HG03066 (cell line): ENCODE measurements at regions not wholly inside any gene's neighbourhood (a gene's known extent, or its start where the extent isn't known, plus 50 kb on each side); places are given as distances from the start of the nearest gene placed in this dataset.
"Not testable (repeated sequence)": the region's sequence is repeated elsewhere in the genome, so short reads cannot be mapped to it uniquely, and the experiment has no call there.

ENCODE experiments used
- ATAC-seq: cut with Tn5 transposase; IDR thresholded peaks from one replicate; pipeline ENCODE4 v1.9.1; 2021; ENCODE audit warnings: low read depth; ENCODE audit not compliant: unreplicated experiment

DNA sequence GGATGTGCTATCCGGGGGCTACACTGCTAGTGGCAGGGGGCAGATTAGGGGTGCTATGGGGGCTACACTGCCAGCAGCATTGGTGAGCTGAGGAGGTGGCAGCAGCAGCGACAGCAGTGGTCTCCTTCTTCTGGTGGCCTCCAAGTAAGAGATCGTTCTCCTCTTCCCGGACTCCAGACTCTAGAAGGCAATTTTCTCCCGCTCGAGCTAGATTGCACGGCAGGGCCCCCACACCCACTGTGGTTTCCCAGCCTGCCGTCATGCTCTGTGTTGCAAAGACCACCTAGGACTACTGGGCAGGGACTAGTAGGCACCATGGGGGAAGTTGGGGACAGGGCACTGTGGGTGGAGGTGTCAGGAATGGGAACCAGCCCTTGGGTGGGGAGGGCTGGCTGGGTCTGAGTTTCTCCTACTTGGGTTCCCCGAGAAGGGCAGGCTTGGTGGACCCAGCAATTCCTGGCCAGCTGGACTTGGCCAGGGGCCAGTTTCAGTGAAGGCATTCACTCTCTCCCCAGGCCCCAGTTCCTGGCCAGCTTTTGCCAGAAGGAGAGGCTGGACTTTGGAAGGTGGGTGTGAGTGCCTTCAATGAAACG lies 203.4 kb upstream of the WSB1 start:
- not testable (repeated sequence) for ATAC-seq

DNA sequence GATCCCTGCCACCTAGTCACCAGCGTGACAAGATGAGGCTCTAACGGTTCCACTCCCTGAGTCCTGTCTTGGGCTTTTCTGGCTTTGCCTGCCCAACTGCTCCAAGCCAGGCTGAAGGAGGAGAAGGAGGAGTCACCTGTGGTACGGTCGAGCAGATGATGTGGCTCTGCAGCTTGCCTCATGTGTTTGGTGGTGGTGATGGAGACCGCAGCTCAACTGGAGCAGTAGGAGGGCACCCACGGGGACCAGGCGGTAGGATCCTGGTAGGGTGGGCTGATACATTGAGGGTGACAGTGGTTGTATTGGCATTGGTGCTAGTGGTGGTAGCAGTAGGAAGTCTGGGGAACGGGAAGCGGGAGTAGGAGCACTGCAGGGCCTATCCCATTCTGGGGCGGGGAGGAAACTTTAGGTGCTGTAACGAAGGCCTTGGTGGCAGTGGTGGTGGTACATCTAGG lies 202.8 kb upstream of the WSB1 start:
- no peak for ATAC-seq

DNA sequence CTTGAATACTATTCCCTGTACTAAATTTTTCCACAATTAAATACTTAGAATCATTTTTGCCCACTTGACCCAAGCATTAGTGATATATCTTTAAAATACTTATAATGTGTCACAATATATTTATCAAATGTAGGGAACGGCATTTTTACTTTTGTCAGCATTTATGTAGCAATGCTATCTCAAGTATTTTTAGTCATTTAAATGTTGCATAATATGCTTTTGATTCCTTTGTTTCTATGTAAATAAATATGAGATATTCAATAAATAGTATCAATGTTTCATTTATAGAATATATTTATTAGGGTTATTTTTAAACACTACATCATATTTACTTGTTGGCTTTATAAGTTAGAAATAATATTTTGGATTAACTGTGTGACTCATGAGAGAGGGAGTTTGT lies 199.7 kb upstream of the WSB1 start:
- ATAC-seq: not testable (repeated sequence)

DNA sequence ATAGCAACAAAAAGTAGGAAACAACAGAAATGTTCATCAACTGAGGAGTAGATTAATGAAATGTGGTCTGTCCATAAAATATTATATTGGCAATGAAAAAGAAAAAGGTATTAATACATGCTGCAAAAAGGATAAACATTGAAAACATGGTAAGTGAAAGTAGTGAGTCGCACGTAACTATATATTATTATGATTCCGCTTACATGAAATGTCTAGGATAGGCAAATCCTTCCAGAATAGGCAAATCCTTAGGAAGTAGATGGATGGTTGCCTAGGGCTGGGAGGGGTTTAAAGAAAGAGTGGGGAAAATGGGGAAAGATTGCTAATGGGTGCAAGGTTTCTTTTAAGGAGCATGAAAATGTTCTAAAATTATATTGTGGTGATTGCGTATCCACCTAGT lies 198.1 kb upstream of the WSB1 start:
- not testable (repeated sequence) for ATAC-seq

DNA sequence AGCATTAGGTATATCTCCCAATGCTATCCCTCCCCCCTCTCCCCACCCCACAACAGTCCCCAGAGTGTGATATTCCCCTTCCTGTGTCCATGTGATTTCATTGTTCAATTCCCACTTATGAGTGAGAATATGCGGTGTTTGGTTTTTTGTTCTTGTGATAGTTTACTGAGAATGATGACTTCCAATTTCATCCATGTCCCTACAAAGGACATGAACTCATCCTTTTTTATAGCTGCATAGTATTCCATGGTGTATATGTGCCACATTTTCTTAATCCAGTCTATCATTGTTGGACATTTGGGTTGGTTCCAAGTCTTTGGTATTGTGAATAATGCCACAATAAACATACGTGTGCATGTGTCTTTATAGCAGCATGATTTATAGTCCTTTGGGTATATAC lies 194.6 kb upstream of the WSB1 start:
- not testable (repeated sequence) for ATAC-seq

GRCh38 chr17:27104605-27105221 lies 189.2 kb upstream of the WSB1 start:
- ATAC-seq: not testable (repeated sequence)

GRCh38 chr17:27105636-27106035 lies 188.3 kb upstream of the WSB1 start:
- no peak for ATAC-seq

- ATAC-seq: no peak
Observed at GRCh38 chr17:27106347-27106981, 187.4 kb upstream of the WSB1 start.

GRCh38 chr17:27106982-27107360 lies 186.9 kb upstream of the WSB1 start:
- no peak for ATAC-seq

- ATAC-seq: not testable (repeated sequence)
Observed at GRCh38 chr17:27107386-27108328, 186.3 kb upstream of the WSB1 start.

DNA sequence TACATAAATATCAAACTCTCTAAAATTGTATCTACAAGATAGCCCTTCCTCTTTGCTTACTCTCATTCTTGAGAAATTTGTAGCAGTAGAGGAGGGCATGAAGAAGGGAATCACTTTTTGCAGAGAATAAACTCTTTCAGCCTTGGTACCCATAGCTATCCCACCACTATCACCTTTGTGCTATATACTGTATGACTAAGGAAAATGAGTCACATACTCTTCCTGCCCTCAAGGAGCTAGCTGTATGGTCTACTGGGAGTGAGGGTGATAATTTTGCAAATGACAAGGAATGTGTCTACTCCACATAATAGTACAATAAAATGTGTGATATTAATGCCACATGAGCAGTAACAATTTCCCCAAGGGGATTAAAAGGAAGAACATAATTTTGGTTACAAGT lies 184.6 kb upstream of the WSB1 start:
- ATAC-seq: no peak

- ATAC-seq: no peak
Observed at GRCh38 chr17:27153005-27153404, 140.9 kb upstream of the WSB1 start.

DNA sequence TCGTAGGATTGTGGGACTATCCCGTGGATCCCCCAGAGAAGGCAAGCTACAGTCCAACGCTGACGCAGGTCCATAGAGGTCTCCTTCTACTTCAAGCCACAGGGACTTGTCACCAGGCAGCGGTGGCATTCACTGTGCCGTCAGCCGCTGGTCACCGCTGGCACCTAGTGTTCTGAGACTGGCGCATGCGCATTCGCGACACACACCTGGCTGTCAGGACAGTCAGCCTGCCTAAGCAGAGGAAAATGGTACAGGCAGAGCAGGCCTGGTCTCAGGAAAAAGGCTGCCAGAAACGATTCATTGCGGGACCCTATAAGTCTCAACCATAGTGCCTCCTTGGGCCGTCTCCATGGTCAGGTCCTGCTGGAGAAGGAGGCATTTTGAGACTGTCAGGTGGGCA lies 138.0 kb upstream of the WSB1 start:
- ATAC-seq: no peak

- no peak for ATAC-seq
Observed at GRCh38 chr17:27157297-27157696, 136.6 kb upstream of the WSB1 start.

GRCh38 chr17:27157898-27158297 lies 136.0 kb upstream of the WSB1 start:
- no peak for ATAC-seq

DNA sequence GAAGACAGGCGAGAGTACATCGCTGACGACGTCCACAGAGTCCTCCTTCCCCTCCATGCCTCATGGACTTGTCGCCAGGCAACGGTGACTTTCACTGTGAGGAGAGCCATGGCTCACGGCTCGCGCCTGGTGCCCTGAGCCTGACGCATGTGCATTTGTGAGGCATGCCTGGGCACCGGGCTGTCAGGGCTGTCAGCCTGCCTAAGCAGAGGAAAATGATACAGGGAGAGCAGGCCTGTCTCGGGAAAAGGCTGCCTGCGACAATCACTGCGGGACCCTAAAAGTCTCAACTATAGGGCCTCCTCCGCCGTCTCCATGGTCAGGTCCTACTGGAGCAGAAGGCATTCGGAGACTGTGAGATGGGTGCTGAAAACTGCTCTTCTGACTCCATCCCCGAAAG lies 135.5 kb upstream of the WSB1 start:
- ATAC-seq: no peak

GRCh38 chr17:27180322-27180721 lies 113.6 kb upstream of the WSB1 start:
- no peak for ATAC-seq

GRCh38 chr17:27181379-27181925 lies 112.5 kb upstream of the WSB1 start:
- ATAC-seq: not testable (repeated sequence)

DNA sequence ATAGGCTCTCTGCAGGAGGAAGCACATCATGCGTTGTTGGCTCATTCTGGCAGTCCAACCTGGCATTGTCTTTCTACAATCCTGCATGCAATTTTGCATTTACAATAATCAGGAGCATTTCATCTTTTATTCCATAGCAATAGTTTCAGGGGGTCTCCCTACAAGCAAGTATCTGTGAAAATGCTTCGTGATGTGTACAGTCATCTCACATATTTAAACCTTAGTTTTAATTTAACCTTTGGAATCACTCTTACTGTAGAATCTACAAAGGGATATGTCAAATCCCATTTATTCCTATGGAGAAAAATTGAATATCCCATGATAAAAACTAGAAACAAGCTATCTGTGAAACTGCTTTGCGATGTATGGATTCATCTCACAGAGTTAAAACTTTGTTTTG lies 112.0 kb upstream of the WSB1 start:
- ATAC-seq: no peak

DNA sequence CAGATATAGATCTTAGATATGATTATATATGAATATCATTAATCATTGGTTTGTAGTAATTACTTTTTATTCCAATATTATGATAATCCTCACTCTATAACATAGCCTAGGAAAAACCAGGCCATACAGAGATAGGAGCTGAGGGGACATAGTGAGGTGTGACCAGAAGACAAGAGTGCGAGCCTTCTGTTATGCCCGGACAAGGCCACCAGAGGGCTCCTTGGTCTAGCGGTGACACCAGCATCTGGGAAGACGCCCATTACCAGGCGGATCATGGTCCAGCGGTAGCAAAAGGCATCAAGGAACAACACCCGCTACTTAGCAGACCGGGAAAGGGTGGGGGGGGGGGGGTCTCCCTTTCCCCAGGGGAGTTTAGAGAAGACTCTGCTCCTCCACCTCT lies 96.4 kb upstream of the WSB1 start:
- ATAC-seq: not testable (repeated sequence)

DNA sequence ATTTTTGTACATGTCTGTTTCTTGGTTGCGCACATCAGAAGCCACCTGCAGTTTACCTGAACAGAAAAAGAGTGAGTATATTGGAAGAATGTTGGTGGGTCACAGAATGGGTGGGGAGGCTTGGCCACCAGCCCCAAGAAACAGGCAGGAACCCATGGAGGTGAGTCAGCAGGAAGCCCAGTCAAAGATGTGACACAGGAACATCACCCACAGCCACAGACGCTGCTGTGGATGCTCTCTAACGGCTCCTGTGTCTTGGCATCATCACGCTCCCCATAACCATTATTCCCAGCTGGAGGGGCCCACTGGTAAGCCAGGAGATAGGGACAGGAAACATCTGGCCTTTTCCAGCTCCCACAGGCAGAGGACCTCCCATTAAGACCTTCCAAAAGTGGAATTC lies 94.0 kb upstream of the WSB1 start:
- ATAC-seq: no peak
